Progenitor cell of endocrine pancreas (in vitro differentiated cells): ENCODE measurements at regions not wholly inside any gene's neighbourhood (a gene's known extent, or its start where the extent isn't known, plus 50 kb on each side); places are given as distances from the start of the nearest gene placed in this dataset.

ENCODE experiments used
- DNase-seq: peaks from one replicate; pipeline ENCODE4 v3.0.0; 2021; ENCODE audit warnings: low spot score; ENCODE audit not compliant: unreplicated experiment
- H3K27ac Mint-ChIP-seq: 2 replicates; pipeline ENCODE4 v1.8.0; 2021; ENCODE audit warnings: mild to moderate bottlenecking, moderate library complexity, mixed read lengths
- H3K27me3 Mint-ChIP-seq: 2 replicates; pipeline ENCODE4 v1.8.0; 2021; ENCODE audit warnings: mixed read lengths
- H3K36me3 Mint-ChIP-seq: 2 replicates; pipeline ENCODE4 v1.8.0; 2022; ENCODE audit warnings: mixed read lengths; ENCODE audit not compliant: insufficient read depth
- H3K4me1 Mint-ChIP-seq: 2 replicates; pipeline ENCODE4 v1.8.0; 2021; ENCODE audit warnings: low read depth, mixed read lengths
- H3K4me3 Mint-ChIP-seq: 2 replicates; pipeline ENCODE4 v1.8.0; 2021; ENCODE audit warnings: low read depth, mild to moderate bottlenecking, moderate library complexity, mixed read lengths
- H3K9me3 Mint-ChIP-seq: 2 replicates; pipeline ENCODE4 v1.8.0; 2021; ENCODE audit warnings: low read depth, mixed read lengths
- CTCF ChIP-seq: fragments of 200-600 bp; sonication (generic); IDR thresholded peaks from one replicate; pipeline ENCODE4 v1.5.0; 2021; ENCODE audit warnings: antibody characterized with exemption, mild to moderate bottlenecking; ENCODE audit not compliant: unreplicated experiment

DNA sequence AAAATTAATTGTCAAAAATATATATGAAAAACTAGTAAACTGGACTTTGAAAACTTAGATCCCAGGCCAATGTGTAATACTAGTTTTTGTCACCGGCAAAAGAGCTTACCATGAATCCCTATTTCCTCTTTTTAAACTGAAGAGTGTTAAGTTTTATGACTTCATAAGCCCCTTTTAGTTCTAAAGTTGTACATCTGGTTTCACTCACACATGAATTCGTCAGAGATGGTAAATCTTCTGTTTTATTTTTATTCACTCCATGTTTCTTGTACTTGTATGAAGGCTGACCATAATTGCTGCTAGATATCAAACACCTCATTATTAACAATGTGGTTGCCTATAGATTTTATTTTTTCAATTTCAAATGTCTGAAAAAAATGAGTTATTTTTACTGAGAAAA, 827.9 kb downstream of the PCDH7 start:
- TF ChIP-seq CTCF = no peak
- Mint-ChIP-seq H3K27me3 (no peaks in the 10 kb centered on the region), H3K27ac (no peak overlapping the region), H3K36me3 (no peaks in the 10 kb centered on the region), H3K4me3 (no peak overlapping the region), H3K4me1 (no peaks in the 10 kb centered on the region), H3K9me3 (no peaks in the 10 kb centered on the region)
- no peak for DNase-seq

- no peak overlapping the region for H3K27ac Mint-ChIP-seq
- no peak overlapping the region for H3K4me3 Mint-ChIP-seq
- no peaks in the 10 kb centered on the region for H3K9me3 Mint-ChIP-seq
- no peak for TF ChIP-seq CTCF
- H3K4me1 Mint-ChIP-seq = no peaks in the 10 kb centered on the region
- H3K36me3 Mint-ChIP-seq = no peaks in the 10 kb centered on the region
- H3K27me3 Mint-ChIP-seq = no peaks in the 10 kb centered on the region
- no peak for DNase-seq
These were observed 828.7 kb downstream of the PCDH7 start for GRCh38 chr4:31548823-31549222.

- H3K27me3 Mint-ChIP-seq = no peaks in the 10 kb centered on the region
- no peaks in the 10 kb centered on the region for H3K36me3 Mint-ChIP-seq
- no peak overlapping the region for H3K4me3 Mint-ChIP-seq
- H3K27ac Mint-ChIP-seq = no peak overlapping the region
- DNase-seq = no peak
- TF ChIP-seq CTCF = no peak
- no peaks in the 10 kb centered on the region for H3K4me1 Mint-ChIP-seq
- no peaks in the 10 kb centered on the region for H3K9me3 Mint-ChIP-seq
These were observed 829.1 kb downstream of the PCDH7 start for GRCh38 chr4:31549256-31549655.

GRCh38 chr4:31557437-31557836, 837.3 kb downstream of the PCDH7 start:
- Mint-ChIP-seq H3K36me3 (no peaks in the 10 kb centered on the region), H3K27ac (no peak overlapping the region), H3K4me1 (no peaks in the 10 kb centered on the region), H3K9me3 (peaks cover 3% of the 10 kb centered on the region), H3K4me3 (no peak overlapping the region), H3K27me3 (no peaks in the 10 kb centered on the region)
- TF ChIP-seq CTCF = no peak
- no peak for DNase-seq

DNA sequence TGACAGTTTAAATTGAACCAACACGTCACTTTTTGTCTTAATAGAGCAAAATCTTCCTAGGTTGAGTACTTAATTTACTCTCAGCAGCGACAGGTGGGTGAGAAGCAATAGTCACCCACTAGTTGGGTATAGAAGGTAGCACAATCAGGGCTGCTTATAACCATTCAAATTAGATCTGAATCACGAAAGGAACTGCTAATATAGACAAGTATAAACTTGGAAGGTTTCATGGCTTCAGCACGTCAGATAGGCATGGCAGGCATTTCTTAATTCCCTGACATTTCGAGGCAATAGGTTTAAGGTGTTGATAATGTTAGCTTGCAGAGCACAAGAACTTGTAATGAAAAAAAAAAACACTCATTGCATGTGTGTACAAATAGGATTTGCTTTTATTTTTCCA, 853.4 kb downstream of the PCDH7 start:
- Mint-ChIP-seq H3K4me1 (no peaks in the 10 kb centered on the region), H3K4me3 (no peak overlapping the region), H3K36me3 (no peaks in the 10 kb centered on the region), H3K27ac (no peak overlapping the region), H3K9me3 (no peaks in the 10 kb centered on the region), H3K27me3 (no peaks in the 10 kb centered on the region)
- no peak for DNase-seq
- TF ChIP-seq CTCF = no peak
